NCI-H345 (cell line): ENCODE measurements at regions not wholly inside any gene's neighbourhood (a gene's known extent, or its start where the extent isn't known, plus 50 kb on each side); places are given as distances from the start of the nearest gene placed in this dataset.

ENCODE experiments used
- DNase-seq: peaks from one replicate; lab custom pipeline; 2025; lab: John Stamatoyannopoulos, UW

DNA sequence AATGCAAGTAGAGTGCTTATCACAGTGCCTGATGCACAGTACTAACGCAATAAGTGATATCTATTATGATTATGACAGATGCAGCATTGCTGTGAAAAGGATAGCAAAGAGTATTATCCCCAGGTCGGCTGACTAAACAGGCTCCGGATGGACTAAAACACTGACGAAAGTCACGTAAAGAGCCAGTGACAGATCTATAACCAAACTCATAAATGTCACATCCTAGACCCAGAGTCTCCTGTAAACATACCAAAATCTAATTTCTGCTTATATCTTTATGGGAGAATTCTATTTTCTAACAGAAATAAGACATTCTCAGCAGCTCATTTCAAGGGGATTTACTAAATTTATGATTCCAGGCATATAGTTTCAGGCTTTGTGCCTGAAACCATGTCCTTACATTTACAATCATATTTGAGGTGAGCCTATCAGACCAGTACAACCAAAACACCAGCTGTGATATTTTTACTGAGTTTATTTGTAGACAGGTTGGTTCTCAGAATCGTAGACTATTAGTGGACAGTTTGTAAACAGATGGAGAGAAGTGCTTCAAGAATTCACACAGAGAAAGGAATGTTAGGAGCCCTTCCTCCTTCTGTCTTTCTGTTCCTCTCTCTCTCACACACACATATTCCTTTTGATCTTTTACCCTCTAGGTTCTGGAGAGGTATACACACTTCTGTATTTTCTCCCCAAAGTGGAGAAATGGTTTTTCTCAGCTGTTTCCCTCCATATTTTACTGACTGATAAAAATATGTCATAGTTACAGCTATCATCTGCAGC is 52.4 kb upstream of the WDR26 start:
- no peak for DNase-seq

DNA sequence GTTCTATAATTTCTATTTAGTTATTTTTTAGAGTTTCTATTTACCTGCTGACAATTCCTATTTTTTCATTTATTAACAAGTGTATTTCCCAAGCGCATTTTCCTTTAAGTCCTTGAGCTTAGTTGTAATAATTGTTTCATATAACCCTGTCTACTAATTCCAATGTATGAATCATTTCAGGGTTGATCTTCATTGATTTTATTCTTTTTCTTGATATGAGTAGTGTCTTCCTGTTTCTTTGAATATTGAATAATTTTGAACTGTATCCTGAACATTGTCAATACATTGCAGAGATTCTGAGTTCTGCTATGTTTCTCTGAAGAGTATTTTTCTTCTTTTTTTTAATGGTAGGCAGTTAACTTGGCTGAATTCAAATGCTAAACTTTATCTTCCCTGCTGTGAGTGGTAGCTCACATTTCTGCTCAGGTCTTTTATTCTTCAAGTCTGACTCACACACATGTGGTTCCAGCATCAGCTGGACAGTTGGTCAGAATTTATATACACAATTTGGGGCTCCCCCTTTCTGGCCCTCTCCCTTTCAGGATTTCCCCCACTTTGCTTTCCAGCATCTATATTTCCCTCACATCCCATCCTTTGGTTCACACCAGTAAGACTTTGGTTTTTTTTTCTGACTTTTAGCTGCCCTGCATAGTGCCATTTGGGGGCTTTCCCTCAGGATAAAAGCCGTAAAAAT is 54.4 kb upstream of the WDR26 start:
- DNase-seq: no peak

DNA sequence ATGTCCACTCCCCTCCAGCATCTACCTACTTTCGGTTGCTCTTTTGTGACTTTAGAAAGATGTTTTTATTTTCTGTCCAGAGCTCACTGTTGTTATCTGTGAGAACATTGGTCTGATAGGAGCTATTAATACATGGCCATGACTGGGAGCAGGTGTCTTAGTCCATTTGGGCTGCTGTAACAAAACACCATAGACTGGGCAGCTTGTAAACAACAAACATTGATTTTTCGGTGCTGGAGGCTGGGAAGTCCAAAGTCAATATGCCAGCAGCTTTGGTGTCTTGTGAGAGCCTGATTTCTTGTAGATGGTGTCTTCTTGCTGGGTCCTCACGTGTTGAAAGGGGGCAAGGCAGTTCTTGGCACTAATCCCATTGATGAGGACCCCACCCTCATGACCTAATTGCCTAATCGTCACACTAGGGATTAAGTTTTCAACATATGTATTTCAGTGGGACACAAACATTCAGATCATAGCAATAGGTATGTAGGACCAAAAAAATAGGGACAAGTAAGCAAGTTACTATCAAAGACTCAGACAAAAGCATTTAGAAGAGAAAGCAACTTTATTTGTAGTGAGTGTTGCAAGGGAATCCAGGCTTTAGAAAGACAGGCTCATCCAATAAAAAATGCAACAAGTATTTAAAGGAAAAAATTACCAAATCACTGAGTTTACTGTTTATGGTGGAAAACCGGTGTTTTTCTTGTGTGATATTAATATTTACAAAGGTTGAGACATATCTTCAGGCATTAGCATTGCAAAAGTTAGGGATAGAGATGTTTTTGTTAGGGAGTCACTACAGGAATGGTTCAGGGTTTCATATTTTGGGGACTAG is 55.2 kb upstream of the WDR26 start:
- DNase-seq: no peak

DNA sequence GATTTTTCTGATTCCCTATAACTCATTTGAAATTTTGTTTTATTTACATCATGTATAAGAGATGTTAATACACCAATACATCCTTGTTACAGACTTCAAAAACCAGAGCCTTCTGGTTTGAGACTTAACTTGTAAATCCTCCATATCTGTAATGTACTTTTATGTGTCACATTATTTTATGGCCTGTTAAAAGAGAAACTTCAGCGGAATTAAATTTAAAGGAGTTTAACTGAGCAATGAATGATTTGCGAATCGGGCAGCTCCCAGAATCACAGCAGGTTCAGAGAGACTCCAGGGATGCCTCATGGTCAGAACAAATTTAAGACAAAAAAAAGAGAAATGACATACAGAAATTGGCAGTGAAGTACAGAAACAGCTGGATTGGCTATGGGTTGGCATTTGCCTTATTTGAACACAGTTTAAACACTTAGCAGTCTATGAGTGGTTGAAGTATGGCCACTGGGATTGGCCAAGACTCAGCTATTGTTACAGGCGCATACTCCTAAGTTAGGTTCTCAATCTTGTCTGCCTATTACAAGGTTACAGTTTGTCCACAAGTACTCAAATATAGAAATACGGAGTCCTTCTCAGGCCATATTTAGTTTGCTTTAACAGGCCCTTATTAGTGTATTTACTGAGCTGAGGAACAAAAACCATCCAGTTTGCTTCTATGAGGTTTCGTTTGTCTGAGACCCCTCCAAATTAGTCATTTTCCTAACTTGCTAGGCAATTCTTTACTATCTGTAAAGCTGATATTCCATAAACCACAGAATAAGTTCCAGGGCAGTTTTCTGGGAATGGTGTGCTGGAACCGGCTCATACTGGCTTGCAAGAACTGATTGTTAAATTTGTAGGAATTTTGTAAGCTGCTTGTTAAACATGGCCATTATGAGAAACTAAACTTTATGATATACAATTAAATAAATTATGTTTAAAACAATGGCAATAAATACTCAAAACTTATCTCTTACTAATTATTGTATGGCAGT is 56.2 kb upstream of the WDR26 start:
- DNase-seq: no peak

DNA sequence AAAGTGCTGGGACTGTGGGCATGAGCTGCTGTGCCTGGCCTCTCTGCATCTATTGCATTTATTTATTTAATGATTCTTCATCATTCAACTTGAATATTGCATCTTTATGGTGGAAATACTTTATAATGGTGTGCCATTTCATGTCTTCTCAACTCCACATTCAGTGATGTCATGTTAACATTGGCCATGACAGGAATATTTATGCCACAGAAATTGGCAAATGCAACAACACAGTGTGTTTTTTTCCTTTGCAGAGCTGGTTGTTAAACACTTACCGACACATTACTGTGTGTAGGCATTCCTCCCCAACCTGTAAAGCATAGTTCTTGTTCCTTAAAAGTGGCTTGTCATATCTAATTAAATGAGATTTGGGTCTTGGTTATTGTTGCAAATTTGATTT is 57.4 kb upstream of the WDR26 start:
- DNase-seq: no peak

GRCh38 chr1:224492632-224493031 is 58.0 kb upstream of the WDR26 start:
- no peak for DNase-seq

- DNase-seq: no peak
Measured at GRCh38 chr1:224493269-224493668, 58.7 kb upstream of the WDR26 start.

GRCh38 chr1:224494343-224494742 is 59.7 kb upstream of the WDR26 start:
- no peak for DNase-seq

GRCh38 chr1:224495866-224496265 is 61.3 kb upstream of the WDR26 start:
- no peak for DNase-seq

- DNase-seq: no peak
Measured at GRCh38 chr1:224496826-224497225, 62.2 kb upstream of the WDR26 start.

DNA sequence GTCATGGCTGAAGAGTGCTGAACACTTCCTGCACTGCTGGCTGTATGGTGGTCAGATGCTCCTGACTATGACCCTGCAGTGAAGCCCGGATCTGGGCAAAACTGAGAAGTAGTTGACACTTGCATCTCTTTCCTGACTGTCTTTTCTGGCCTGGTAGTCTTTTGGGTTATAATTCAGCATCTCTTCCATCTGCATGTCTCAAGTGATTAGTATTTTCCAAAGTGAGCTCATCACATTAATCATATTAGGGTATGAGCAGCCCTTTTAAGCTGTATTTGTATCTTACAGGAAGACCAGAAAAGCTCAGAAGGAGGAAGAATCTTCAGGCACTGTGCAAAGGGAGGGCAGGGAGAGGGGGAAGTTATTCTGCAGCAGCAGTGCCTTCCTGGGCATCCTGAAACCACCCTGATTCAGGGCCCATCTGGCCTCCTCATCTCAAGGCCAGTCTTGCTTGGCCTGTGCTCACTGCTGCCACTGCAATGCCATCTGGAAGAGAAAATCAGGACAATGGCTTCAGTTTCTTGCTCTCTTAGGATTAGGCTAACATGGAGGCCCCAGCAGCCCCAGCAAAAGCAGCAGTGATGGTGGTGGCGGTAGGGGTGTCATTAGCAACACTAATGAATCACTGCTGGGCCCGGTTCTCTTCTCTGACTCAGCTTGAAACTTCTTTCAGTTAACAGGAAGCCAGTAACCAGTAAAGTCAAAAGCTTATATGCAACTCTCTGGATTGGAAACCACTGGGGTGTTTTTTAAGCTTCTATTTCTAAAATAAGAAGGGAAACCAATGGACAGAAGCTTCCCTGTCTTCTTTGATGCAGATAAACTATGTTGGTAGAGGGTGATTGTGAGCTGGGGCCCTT is 63.3 kb upstream of the WDR26 start:
- DNase-seq: no peak

- no peak for DNase-seq
Measured at GRCh38 chr1:224498574-224499170, 64.1 kb upstream of the WDR26 start.

DNA sequence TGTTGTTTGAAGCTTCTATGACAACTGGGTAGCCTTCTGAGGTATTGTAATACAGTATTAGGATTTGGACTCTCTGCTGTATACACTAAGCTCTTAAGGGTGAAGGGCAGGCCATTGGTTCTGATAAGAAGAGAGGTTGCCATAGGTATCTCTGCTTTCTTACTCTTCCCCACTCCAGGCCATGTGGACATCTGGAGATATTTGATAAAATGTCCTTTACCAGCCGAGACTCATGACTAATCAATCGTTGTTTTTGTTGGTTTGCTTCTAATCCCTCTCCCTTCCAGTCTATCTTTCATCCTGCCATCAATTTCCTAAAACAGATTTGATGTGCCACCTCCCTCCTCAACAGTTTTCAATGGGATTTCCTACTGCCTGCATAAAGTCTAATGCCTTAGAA is 64.6 kb upstream of the WDR26 start:
- DNase-seq: no peak

DNA sequence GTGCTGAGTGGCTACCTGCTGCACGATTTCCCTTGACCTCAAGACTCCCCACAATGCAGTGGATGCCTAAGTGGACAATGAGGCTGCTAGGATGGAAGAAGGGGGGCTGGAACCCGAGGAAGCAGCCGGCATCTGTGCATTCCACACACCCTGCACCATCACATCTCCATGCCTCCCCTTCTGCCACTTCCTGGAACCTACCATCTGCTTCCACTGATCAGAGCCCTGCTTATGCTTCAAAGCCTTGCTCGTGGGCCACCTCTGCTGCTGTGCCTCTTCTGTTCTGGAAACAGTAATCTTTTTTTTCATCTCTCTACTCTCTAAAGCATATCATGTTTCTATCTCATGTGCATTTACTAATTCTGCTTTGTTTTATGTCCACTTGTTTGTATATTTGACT is 66.2 kb upstream of the WDR26 start:
- no peak for DNase-seq

- DNase-seq: no peak
Measured at GRCh38 chr1:224501836-224502235, 67.2 kb upstream of the WDR26 start.

- DNase-seq: peak; percentile 77
Measured at GRCh38 chr1:224502459-224503160, 68.0 kb upstream of the WDR26 start.

DNA sequence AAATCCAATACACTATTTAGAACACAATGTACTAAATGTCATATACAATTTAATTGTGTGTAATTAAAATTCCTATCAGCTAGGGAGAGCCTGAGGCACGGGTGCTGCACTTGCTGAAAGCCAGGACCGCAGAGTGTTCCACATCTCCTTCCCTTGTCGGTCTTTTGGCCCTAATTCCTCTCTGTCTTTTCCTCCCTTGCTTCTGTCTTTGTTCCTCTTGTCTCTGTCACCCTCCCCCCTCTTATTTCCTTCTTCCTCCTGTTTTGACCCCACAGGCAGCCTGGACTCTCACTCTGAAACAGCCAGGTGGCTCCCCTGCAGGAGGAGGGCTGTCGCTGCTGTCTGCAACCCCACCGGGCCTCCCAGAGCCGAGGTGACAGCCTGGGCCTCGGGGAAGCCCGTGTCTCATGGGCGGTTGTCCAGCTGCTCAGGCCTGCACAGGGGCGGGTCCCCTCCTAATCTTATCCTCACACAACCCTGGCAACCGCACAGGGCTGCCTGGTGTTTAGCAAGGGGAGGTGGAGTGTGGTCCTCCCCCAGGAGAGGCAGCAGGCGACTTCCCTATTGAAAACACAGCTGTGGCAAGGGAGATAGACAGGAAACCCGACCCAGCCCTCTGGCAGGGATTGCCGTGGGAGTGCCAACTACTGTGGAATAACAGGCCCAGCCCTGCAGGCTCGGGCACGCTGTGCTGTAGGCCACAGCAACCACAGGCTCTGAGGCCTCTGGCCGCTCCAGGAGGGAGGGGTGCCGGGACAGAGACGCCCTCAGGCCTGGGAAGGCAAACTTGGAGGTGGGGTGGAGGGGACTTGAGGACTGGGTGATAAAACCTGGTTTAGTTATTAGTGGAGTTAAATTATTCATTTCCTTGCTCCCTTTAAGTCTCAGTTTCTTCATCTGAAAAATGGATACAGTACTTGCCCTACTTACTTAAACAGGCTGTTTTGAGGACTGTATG is 68.8 kb upstream of the WDR26 start:
- peak; percentile 79 for DNase-seq

DNA sequence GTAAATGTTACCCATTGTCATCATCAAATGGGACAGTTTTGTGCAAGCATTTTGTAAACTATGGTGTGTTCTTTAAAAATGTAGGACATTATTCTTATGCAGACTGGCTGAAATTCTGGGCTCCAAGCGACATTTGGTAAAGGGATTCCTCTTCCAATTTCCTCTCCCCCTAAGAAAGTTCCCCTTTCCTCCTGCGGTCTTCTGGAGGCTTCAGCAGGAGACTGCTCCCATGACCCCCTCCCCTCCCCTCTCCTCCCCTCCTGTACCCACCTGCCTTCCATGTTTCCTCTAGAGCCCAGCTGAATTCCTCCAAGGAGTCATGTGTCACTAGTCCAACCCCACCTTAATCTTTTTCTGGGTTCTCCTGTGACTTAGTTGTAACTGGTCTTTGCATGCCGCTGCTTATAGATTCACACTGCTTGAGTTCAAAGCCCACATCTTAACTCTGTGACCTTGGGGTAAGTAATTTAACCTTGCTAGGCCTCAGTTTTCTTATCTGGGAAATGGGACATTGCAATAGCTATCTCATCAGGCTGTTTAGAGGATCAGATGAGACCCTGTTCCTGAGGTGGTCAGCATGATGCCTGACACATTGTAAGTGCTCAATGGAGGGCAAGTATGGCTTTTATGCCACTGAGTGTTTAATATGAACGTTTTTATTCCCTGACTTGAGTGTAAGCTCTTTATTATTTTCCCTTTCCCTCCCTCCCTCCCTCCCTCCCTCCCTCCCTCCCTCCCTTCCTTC is 69.9 kb upstream of the WDR26 start:
- no peak for DNase-seq
